NT2/D1 (cell line): ENCODE measurements at regions not wholly inside any gene's neighbourhood (a gene's known extent, or its start where the extent isn't known, plus 50 kb on each side); places are given as distances from the start of the nearest gene placed in this dataset.

ENCODE experiments used
- YY1 ChIP-seq: IDR thresholded peaks from 2 replicates; pipeline ENCODE4 v1.6.1; 2011; ENCODE audit not compliant: insufficient read length, insufficient read depth
- ZNF274 ChIP-seq: IDR thresholded peaks from 2 replicates; pipeline ENCODE4 v1.6.1; 2011; ENCODE audit warnings: mild to moderate bottlenecking, low read depth, low read length

DNA sequence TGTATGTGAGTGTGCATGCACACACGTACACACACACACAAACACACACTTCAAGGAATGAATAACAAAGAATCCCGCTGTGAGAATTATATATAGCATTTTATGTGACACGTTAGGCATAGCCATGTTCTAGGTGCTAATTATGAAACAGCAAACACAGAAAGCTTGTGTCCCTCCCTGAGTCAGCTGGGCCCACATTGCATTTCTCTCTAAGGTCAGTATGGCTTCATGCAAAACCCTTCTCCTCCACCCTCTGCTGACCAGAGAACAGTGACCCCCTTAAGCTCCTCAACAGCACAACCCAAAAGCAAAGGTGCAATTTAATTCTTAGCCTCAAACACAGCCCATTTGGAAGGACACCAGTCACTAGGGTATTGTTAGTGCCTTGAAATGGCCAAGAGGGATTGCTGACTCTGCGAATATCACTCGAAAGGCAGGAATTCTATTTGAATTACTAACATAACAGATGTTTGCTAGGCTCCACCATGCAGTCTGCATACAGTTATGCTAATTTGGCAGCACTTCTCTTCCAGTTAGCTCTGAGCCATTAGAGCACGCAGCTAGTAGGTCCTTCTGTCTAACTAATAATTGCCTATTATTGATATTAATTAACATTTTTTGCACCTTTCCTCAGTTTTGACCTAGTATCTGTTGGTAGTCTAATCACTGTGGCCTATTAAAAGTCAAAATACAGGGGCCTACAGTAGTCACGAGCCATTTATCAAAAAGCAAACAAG, 149.0 kb downstream of the LNPK start:
- TF ChIP-seq ZNF274, result no peak
- no peak for TF ChIP-seq YY1
